Limb (tissue), 2 donors: ENCODE measurements at regions not wholly inside any gene's neighbourhood (a gene's known extent, or its start where the extent isn't known, plus 50 kb on each side); places are given as distances from the start of the nearest gene placed in this dataset.
"Not testable (repeated sequence)": the region's sequence is repeated elsewhere in the genome, so short reads cannot be mapped to it uniquely, and the experiment has no call there.

Source experiments
- DNase-seq, 2 donors: peaks; one replicate each; pipeline ENCODE4 v3.0.0-alpha.2; 2016; ENCODE audit errors: extremely low spot score in 2 of 2

GRCh38 chrX:113529426-113530013 lies 688.9 kb upstream of the AMOT start:
- no peak for DNase-seq

GRCh38 chrX:113522814-113523213 lies 682.2 kb upstream of the AMOT start:
- DNase-seq: no peak

- DNase-seq: no peak
Measured at GRCh38 chrX:113514906-113515305, 674.3 kb upstream of the AMOT start.

GRCh38 chrX:113512700-113513395 lies 672.2 kb upstream of the AMOT start:
- DNase-seq: no peak

- DNase-seq: no peak
Measured at GRCh38 chrX:113510586-113510985, 670.0 kb upstream of the AMOT start.

GRCh38 chrX:113492895-113493294 lies 652.3 kb upstream of the AMOT start:
- DNase-seq: no peak

GRCh38 chrX:113473418-113473817 lies 632.8 kb upstream of the AMOT start:
- DNase-seq: no peak

GRCh38 chrX:113473015-113473414 lies 632.4 kb upstream of the AMOT start:
- DNase-seq: not testable (repeated sequence)

- DNase-seq: no peak
Measured at GRCh38 chrX:113470166-113470565, 629.5 kb upstream of the AMOT start.

- no peak for DNase-seq
Measured at GRCh38 chrX:113457719-113458118, 617.1 kb upstream of the AMOT start.

- DNase-seq: no peak
Measured at GRCh38 chrX:113455582-113455981, 615.0 kb upstream of the AMOT start.

GRCh38 chrX:113429011-113429410 lies 588.4 kb upstream of the AMOT start:
- DNase-seq: no peak

- no peak for DNase-seq
Measured at GRCh38 chrX:113422323-113422722, 581.7 kb upstream of the AMOT start.

GRCh38 chrX:113421432-113421831 lies 580.8 kb upstream of the AMOT start:
- DNase-seq: no peak

- DNase-seq: no peak
Measured at GRCh38 chrX:113412106-113412505, 571.5 kb upstream of the AMOT start.

- no peak for DNase-seq
Measured at GRCh38 chrX:113408843-113409242, 568.2 kb upstream of the AMOT start.

GRCh38 chrX:113400193-113400704 lies 559.6 kb upstream of the AMOT start:
- DNase-seq: no peak

- DNase-seq: no peak
Measured at GRCh38 chrX:113399506-113400192, 559.0 kb upstream of the AMOT start.

- DNase-seq: no peak
Measured at GRCh38 chrX:113392355-113392754, 551.7 kb upstream of the AMOT start.

GRCh38 chrX:113391875-113392274 lies 551.2 kb upstream of the AMOT start:
- no peak for DNase-seq

GRCh38 chrX:113390531-113390930 lies 549.9 kb upstream of the AMOT start:
- no peak for DNase-seq

GRCh38 chrX:113389846-113390245 lies 549.2 kb upstream of the AMOT start:
- no peak for DNase-seq

GRCh38 chrX:113384628-113385027 lies 544.0 kb upstream of the AMOT start:
- peak in 1 of 2 donors; percentile 24 for DNase-seq
